HG03354 (cell line): ENCODE measurements at regions not wholly inside any gene's neighbourhood (a gene's known extent, or its start where the extent isn't known, plus 50 kb on each side); places are given as distances from the start of the nearest gene placed in this dataset.

Experiments
- ATAC-seq: cut with Tn5 transposase; IDR thresholded peaks from one replicate; pipeline ENCODE4 v1.9.1; 2021; ENCODE audit warnings: mild to moderate bottlenecking; ENCODE audit not compliant: unreplicated experiment, poor library complexity, severe bottlenecking

DNA sequence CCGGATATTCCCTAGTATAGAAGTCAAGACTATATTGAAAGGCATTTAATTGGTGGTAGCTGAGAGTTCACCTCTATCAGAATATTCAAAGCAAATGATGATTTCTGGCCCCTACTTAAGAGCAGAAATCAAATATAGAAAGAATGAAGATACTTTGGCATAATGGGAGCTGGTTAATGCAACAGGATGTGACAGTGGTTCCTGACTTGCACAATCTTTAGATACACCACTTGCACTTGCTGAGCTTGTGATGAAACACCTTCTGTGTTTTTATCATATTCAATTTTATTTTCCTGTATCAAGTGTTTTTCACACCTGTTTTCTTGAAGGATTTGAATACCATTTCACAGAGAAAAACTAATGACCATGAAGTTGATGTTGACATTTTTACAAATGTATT lies 124.1 kb upstream of the CDH19 start:
- ATAC-seq: no peak

GRCh38 chr18:66724664-66725356 lies 120.9 kb upstream of the CDH19 start:
- ATAC-seq: no peak

DNA sequence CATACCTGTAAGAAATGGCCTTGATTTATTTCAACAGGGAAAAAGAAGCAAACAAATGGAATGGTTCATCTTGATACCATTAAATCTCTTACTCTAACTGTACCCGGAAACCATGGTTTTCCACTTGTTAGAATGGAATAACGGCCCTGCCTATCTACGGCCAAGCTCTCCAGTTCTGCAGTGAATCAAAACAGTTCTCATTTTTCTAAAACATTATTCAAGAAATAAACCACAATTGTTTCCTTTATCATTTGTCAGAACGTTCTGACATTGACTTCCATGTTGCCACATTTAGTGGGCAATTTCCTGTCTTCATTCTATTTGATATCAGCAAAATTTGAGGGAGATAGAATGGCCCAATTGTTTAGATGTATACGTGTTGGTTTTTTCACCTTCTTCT lies 118.8 kb upstream of the CDH19 start:
- no peak for ATAC-seq

DNA sequence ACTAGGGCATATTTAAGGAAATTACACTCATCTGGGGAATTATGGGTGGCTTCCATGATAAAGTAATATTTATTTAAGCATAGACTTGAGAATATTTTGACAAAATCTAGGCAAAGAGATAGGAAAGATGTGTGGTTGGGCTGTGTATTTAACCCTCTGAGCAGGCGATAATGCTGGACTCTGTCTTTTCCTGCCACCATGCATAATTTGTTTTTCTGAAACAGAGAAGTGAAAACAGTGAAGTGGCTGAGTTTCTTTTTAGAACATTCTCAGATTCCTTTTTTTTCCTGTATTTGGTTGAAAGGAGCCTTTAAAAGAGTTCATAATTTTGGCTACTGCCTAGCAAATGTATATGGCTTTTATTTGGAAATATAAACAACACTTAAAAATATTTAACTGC lies 104.8 kb upstream of the CDH19 start:
- ATAC-seq: no peak

- no peak for ATAC-seq
Observed at GRCh38 chr18:66707473-66707872, 103.6 kb upstream of the CDH19 start.

- no peak for ATAC-seq
Observed at GRCh38 chr18:66695281-66695680, 91.4 kb upstream of the CDH19 start.

DNA sequence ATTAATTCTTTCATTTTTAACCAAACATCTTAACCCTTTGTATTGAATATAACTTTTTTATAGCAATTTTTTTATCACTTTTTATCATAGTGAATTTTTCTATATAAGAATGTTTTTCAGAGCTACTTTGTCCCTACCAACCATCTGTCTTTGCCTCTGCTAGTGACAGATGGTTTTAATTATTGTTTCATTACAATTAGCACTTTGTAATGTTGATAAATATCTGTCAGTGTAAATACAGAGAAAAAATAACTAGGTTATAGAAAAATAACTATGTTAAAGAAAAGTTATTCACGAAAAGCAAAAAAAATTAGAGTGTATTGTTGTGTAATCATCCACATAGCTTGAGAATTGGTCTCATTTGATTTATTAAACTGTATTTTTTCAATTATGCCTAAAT lies 91.0 kb upstream of the CDH19 start:
- ATAC-seq: no peak

DNA sequence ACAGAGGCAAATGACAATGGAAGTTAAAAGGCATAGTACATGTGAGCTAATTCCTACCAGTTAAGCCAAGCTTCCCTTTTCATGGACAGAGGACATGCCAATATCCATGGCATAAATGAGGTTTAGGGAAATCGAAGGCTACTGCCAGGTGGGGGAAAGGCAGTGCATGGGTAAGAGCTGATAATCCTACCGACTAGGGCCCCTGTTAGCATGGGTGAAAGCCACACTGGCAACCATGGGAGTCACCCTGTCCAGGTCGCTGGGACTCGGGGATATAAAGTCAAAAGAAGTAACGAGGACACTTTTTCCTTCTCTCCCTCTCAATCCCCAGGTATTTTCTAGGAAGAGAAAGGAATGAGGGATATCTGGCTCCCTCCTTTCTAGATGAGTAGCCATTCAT lies 83.7 kb upstream of the CDH19 start:
- ATAC-seq: no peak

DNA sequence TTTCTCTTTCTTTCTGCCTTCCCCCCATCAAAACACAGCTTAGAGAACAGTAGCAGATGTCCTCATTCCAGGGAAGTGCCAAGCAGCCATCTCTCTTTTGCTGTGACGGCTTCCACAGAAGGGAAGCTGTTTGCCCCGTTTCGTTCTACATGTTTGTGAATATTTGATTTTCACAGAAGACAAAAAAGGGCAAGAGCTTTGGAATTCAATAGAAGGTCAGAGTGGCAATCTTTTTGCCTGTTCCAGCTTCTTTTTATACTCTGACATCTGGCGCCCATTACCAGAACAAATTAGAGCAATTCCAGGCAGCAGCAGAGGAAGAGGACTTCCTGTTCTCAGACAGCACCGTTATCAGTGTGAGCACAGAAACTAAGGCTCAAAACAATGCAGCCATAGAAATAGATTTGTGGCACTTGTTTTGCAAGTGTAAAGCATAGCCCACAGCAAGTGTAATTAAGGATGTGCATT lies 79.0 kb upstream of the CDH19 start:
- no peak for ATAC-seq

- ATAC-seq: no peak
Observed at GRCh38 chr18:66676699-66677098, 72.8 kb upstream of the CDH19 start.

DNA sequence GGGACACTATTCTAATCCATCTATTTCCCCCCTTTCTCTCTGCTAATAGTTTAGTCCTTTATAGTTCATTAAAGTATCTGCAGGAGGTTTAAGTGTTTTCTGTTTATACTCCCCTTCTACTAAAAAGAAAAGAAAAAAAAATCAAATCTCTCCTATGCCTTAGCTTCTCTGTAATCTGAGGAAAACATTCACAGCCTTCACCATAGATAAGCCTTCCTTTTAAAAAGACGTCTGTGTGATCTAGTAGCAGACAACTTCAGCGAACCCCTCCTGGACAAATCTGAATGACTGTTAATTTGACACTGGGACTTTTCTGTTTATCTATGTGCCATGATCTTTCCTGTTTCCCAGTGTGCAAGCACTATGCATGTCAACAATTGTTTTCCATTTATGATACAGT lies 70.4 kb upstream of the CDH19 start:
- no peak for ATAC-seq

DNA sequence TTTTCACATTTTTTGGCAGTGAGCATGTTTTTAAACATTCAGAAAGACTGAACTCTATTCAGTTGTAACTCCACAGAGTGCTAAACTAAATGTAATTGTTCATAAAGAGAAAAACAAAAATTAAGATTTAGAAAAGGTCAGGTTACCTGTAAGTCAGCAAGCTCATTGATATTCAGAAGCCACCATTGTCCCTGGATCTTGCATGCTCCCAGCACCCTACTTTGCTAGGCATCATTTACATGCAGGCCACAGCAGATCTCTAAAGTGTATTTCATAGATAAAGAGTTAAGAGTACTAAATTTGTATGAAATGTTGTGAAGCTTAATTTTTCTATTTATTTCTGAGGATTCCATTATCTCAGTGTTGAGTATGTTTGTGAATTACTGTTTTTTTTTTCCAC lies 64.8 kb upstream of the CDH19 start:
- no peak for ATAC-seq

GRCh38 chr18:66662632-66663031 lies 58.7 kb upstream of the CDH19 start:
- no peak for ATAC-seq

GRCh38 chr18:66655407-66655806 lies 51.5 kb upstream of the CDH19 start:
- no peak for ATAC-seq
